Fibroblast of lung (primary cell): ENCODE measurements at regions not wholly inside any gene's neighbourhood (a gene's known extent, or its start where the extent isn't known, plus 50 kb on each side); places are given as distances from the start of the nearest gene placed in this dataset.
A peak's percentile ranks its signal among the peaks of the same experiment; 100 is the strongest.

Source experiments
- DNase-seq, 2 donors: peaks; one replicate each; pipeline versions ENCODE4 v3.0.0 to v3.0.0-alpha.2; 2010; ENCODE audit warnings: low read depth in 2 of 2
- H2AFZ ChIP-seq: 2 replicates; pipeline ENCODE4 v1.5.1; 2012; ENCODE audit warnings: low read length, control low read depth, inconsistent platforms
- H3K27ac ChIP-seq: 2 replicates; pipeline ENCODE4 v1.5.1; 2011; ENCODE audit warnings: low read length, control low read depth; ENCODE audit not compliant: insufficient read depth
- H3K27me3 ChIP-seq: 2 replicates; pipeline ENCODE4 v1.5.1; 2011; ENCODE audit warnings: mild to moderate bottlenecking, low read length; ENCODE audit not compliant: control insufficient read depth, insufficient read depth
- H3K36me3 ChIP-seq: 2 replicates; pipeline ENCODE4 v1.5.1; 2011; ENCODE audit warnings: low read length; ENCODE audit not compliant: control insufficient read depth, insufficient read depth
- H3K4me1 ChIP-seq: 2 replicates; pipeline ENCODE4 v1.5.1; 2011; ENCODE audit warnings: low read length; ENCODE audit not compliant: control insufficient read depth, insufficient read depth; ENCODE audit errors: extremely low read depth
- H3K4me2 ChIP-seq: 2 replicates; pipeline ENCODE4 v1.5.1; 2011; ENCODE audit warnings: low read length, control low read depth; ENCODE audit not compliant: insufficient read depth; ENCODE audit errors: extremely low read depth
- H3K4me3 ChIP-seq, 4 experiments: fragments of 200-600 bp in 1 of 4; sonication (generic) in 1 of 4; replicated peaks in 1 of 4; 2 replicates each; pipeline ENCODE4 v1.5.1; 2011 to 2016; ENCODE audit warnings: low read length in 4 of 4, low read depth in 3 of 4, mild to moderate bottlenecking in 3 of 4, control low read depth in 2 of 4, inconsistent platforms in 1 of 4, mixed read lengths in 1 of 4; ENCODE audit not compliant: insufficient read depth in 1 of 4; ENCODE audit errors: control extremely low read depth in 1 of 4
- H3K79me2 ChIP-seq: 2 replicates; pipeline ENCODE4 v1.5.1; 2012; ENCODE audit warnings: mild to moderate bottlenecking, low read length, inconsistent platforms; ENCODE audit not compliant: control insufficient read depth, insufficient read depth
- H3K9ac ChIP-seq: 2 replicates; pipeline ENCODE4 v1.5.1; 2011; ENCODE audit warnings: mild to moderate bottlenecking, low read length, control low read depth; ENCODE audit not compliant: insufficient read depth
- H3K9me3 ChIP-seq: 2 replicates; pipeline ENCODE4 v1.5.1; 2012; ENCODE audit warnings: low read depth, low read length; ENCODE audit not compliant: control insufficient read depth, insufficient read depth
- H4K20me1 ChIP-seq: 2 replicates; pipeline ENCODE4 v1.5.1; 2011; ENCODE audit warnings: low read length; ENCODE audit not compliant: control insufficient read depth, insufficient read depth; ENCODE audit errors: extremely low read depth
- CTCF ChIP-seq, 2 donors: IDR thresholded peaks in 1 of 2; conservative IDR thresholded peaks in 1 of 2; 1 replicate in 1 of 2; 2 replicates in 1 of 2; pipeline ENCODE4 v1.5.1; 2011 to 2012; ENCODE audit warnings: low read length in 2 of 2, control low read depth in 1 of 2, inconsistent platforms in 1 of 2, low read depth in 1 of 2, mild to moderate bottlenecking in 1 of 2
- EZH2 ChIP-seq: IDR thresholded peaks from 2 replicates; pipeline ENCODE4 v1.5.1; 2012; ENCODE audit warnings: low read length, control low read depth, mild to moderate bottlenecking; ENCODE audit errors: missing control alignments

- no peak overlapping the region for H3K27ac ChIP-seq
- no peaks in the 10 kb centered on the region for H3K27me3 ChIP-seq
- no peak overlapping the region for H3K4me3 ChIP-seq
- H3K9me3 ChIP-seq: no peaks in the 10 kb centered on the region
- no peak overlapping the region for H2AFZ ChIP-seq
- no peaks in the 10 kb centered on the region for H4K20me1 ChIP-seq
- no peaks in the 10 kb centered on the region for H3K36me3 ChIP-seq
- H3K9ac ChIP-seq: no peak overlapping the region
- peaks cover 20% of the 10 kb centered on the region for H3K4me1 ChIP-seq
- H3K79me2 ChIP-seq: no peaks in the 10 kb centered on the region
- no peak for DNase-seq
- no peak for TF ChIP-seq CTCF (conservative IDR thresholded peaks at IDR 0.05 in 1 of 2, IDR thresholded peaks at IDR 0.05 in 1 of 2; ENCODE audit: low read depth in 1 of 2, low read length in 2 of 2)
- no peak for TF ChIP-seq EZH2
- H3K4me2 ChIP-seq: no peak overlapping the region
Observed at GRCh38 chr7:106482091-106482490, 178.9 kb downstream of the CCDC71L start.

GRCh38 chr7:106480616-106481031 lies 180.3 kb downstream of the CCDC71L start:
- H3K4me1 ChIP-seq: peaks cover 10% of the 10 kb centered on the region
- DNase-seq: no peak
- no peak overlapping the region for H3K27ac ChIP-seq
- no peak overlapping the region for H3K4me2 ChIP-seq
- peak overlapping the region; percentile 13 for H2AFZ ChIP-seq
- H3K9ac ChIP-seq: no peak overlapping the region
- H3K4me3 ChIP-seq: no peak overlapping the region
- no peaks in the 10 kb centered on the region for H3K27me3 ChIP-seq
- H3K9me3 ChIP-seq: no peaks in the 10 kb centered on the region
- H4K20me1 ChIP-seq: no peaks in the 10 kb centered on the region
- no peaks in the 10 kb centered on the region for H3K79me2 ChIP-seq
- no peaks in the 10 kb centered on the region for H3K36me3 ChIP-seq
- no peak for TF ChIP-seq CTCF (conservative IDR thresholded peaks at IDR 0.05 in 1 of 2, IDR thresholded peaks at IDR 0.05 in 1 of 2; ENCODE audit: low read depth in 1 of 2, low read length in 2 of 2)
- TF ChIP-seq EZH2: no peak

GRCh38 chr7:106480161-106480579 lies 180.8 kb downstream of the CCDC71L start:
- Histone ChIP-seq H3K4me1 (peaks cover 5% of the 10 kb centered on the region), H3K27ac (no peak overlapping the region), H3K9ac (no peak overlapping the region), H3K9me3 (no peaks in the 10 kb centered on the region), H3K4me3 (no peak overlapping the region), H3K79me2 (no peaks in the 10 kb centered on the region), H3K36me3 (no peaks in the 10 kb centered on the region), H4K20me1 (no peaks in the 10 kb centered on the region), H3K27me3 (no peaks in the 10 kb centered on the region), H2AFZ (no peak overlapping the region), H3K4me2 (no peak overlapping the region)
- no peak for DNase-seq
- TF ChIP-seq EZH2 (no peak), CTCF (conservative IDR thresholded peaks at IDR 0.05 in 1 of 2, IDR thresholded peaks at IDR 0.05 in 1 of 2; ENCODE audit: low read depth in 1 of 2, low read length in 2 of 2) (no peak)
